PC-3 (cell line): ENCODE measurements at regions not wholly inside any gene's neighbourhood (a gene's known extent, or its start where the extent isn't known, plus 50 kb on each side); places are given as distances from the start of the nearest gene placed in this dataset.

Experiments
- EZH2phosphoT487 ChIP-seq: fragments of 300-600 bp; sonication (generic); IDR thresholded peaks from 2 replicates; pipeline ENCODE4 v1.6.1; 2018; ENCODE audit warnings: mild to moderate bottlenecking, antibody characterized with exemption, low read length, borderline replicate concordance
- TF ChIP-seq, protein P1 (sequence below): fragments of 300-600 bp; sonication (generic); conservative IDR thresholded peaks from 2 replicates; pipeline ENCODE4 v1.5.1; 2017; ENCODE audit warnings: antibody characterized with exemption, low read depth, mild to moderate bottlenecking, low read length

- TF ChIP-seq, protein P1, sequence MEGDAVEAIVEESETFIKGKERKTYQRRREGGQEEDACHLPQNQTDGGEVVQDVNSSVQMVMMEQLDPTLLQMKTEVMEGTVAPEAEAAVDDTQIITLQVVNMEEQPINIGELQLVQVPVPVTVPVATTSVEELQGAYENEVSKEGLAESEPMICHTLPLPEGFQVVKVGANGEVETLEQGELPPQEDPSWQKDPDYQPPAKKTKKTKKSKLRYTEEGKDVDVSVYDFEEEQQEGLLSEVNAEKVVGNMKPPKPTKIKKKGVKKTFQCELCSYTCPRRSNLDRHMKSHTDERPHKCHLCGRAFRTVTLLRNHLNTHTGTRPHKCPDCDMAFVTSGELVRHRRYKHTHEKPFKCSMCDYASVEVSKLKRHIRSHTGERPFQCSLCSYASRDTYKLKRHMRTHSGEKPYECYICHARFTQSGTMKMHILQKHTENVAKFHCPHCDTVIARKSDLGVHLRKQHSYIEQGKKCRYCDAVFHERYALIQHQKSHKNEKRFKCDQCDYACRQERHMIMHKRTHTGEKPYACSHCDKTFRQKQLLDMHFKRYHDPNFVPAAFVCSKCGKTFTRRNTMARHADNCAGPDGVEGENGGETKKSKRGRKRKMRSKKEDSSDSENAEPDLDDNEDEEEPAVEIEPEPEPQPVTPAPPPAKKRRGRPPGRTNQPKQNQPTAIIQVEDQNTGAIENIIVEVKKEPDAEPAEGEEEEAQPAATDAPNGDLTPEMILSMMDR: no peak
- TF ChIP-seq EZH2phosphoT487: no peak
These were observed 78.6 kb downstream of the ZIC5 start for GRCh38 chr13:99892866-99893504.
